ENCODE measurements at regions not wholly inside any gene's neighbourhood (a gene's known extent, or its start where the extent isn't known, plus 50 kb on each side); places are given as distances from the start of the nearest gene placed in this dataset.

DNA sequence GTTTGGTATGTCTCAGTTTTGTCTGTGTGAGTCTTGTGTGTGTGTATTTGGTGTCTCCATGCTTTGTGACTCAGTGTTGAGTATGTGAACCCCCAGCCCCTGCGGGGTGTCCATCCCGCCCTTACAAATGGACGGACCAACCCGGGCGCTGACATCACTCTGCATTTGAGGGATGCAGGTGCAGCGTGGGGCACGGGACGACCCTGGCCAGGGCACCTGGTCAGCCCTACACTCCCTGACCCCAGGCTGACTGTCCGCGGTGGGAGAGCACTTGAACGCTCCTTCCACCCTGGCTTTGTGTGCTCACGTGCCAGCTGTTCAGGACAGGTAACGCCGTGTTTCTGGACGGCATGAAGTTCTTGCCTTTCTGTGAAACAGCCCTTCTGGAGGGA lies 369.0 kb downstream of the BRD1 start:
- no peaks in the 10 kb centered on the region for H3K27me3 ChIP-seq (ENCODE audit: insufficient read depth, poor library complexity, severe bottlenecking)
- DNase-seq (ENCODE audit: low read depth in 1 of 2, low spot score in 1 of 2): no peak
- H3K27ac ChIP-seq (replicated peaks): no peak overlapping the region
- no peak overlapping the region for H3K4me3 ChIP-seq (replicated peaks; ENCODE audit: insufficient read depth, low read length)
- TF ChIP-seq SPI1 (IDR thresholded peaks at IDR 0.05; ENCODE audit: borderline replicate concordance, low read depth) (no peak), GABPA (IDR thresholded peaks at IDR 0.05; ENCODE audit: low read depth) (no peak), POLR2AphosphoS5 (IDR thresholded peaks at IDR 0.05; ENCODE audit: low read depth) (no peak)
- TF ChIP-seq, protein P1, sequence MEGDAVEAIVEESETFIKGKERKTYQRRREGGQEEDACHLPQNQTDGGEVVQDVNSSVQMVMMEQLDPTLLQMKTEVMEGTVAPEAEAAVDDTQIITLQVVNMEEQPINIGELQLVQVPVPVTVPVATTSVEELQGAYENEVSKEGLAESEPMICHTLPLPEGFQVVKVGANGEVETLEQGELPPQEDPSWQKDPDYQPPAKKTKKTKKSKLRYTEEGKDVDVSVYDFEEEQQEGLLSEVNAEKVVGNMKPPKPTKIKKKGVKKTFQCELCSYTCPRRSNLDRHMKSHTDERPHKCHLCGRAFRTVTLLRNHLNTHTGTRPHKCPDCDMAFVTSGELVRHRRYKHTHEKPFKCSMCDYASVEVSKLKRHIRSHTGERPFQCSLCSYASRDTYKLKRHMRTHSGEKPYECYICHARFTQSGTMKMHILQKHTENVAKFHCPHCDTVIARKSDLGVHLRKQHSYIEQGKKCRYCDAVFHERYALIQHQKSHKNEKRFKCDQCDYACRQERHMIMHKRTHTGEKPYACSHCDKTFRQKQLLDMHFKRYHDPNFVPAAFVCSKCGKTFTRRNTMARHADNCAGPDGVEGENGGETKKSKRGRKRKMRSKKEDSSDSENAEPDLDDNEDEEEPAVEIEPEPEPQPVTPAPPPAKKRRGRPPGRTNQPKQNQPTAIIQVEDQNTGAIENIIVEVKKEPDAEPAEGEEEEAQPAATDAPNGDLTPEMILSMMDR (IDR thresholded peaks at IDR 0.05; ENCODE audit: insufficient read depth, low read length): no peak
- TF ChIP-seq, protein P2, sequence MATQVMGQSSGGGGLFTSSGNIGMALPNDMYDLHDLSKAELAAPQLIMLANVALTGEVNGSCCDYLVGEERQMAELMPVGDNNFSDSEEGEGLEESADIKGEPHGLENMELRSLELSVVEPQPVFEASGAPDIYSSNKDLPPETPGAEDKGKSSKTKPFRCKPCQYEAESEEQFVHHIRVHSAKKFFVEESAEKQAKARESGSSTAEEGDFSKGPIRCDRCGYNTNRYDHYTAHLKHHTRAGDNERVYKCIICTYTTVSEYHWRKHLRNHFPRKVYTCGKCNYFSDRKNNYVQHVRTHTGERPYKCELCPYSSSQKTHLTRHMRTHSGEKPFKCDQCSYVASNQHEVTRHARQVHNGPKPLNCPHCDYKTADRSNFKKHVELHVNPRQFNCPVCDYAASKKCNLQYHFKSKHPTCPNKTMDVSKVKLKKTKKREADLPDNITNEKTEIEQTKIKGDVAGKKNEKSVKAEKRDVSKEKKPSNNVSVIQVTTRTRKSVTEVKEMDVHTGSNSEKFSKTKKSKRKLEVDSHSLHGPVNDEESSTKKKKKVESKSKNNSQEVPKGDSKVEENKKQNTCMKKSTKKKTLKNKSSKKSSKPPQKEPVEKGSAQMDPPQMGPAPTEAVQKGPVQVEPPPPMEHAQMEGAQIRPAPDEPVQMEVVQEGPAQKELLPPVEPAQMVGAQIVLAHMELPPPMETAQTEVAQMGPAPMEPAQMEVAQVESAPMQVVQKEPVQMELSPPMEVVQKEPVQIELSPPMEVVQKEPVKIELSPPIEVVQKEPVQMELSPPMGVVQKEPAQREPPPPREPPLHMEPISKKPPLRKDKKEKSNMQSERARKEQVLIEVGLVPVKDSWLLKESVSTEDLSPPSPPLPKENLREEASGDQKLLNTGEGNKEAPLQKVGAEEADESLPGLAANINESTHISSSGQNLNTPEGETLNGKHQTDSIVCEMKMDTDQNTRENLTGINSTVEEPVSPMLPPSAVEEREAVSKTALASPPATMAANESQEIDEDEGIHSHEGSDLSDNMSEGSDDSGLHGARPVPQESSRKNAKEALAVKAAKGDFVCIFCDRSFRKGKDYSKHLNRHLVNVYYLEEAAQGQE (IDR thresholded peaks at IDR 0.05; ENCODE audit: insufficient replicate concordance, low read depth): no peak

DNA sequence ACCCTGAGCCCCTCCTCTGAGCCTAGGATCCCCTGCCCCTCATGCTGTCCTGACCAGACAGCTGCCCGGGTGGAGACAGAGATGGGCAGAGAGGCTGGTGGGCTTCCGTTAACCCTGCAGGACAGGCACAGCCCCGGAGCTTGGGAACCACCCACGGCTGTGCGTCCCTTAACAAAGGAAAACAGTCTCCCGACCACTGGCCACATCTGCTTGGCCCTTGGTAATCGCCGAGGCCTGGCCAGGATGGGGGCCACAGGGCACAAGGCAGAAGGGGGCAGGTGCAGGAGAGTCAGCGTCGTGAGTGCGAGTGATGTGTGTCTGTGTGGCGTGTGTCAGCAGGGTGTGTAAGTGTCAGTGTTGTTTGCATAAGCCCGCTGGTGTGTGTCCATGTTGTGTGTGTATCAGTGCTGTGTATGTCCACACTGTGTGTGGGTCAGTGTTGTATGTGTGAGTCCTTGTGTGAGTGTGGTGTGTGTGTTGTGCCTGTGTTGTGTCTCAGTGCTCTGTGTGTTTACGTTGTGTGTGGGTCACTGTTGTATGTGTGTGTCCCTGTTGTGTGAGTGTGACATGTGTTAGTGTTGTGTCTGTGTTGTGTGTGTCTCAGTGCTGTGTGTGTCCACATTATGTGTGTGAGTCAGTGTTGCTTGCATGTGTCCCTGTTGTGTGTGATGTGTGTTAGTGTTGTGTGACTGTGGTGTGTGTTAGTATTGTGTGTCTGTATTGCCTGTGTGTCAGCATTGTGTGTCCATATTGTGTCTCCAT lies 369.5 kb downstream of the BRD1 start:
- Histone ChIP-seq H3K4me3 (replicated peaks; ENCODE audit: insufficient read depth, low read length) (no peak overlapping the region), H3K27me3 (ENCODE audit: insufficient read depth, poor library complexity, severe bottlenecking) (no peaks in the 10 kb centered on the region), H3K27ac (replicated peaks) (no peak overlapping the region)
- no peak for TF ChIP-seq GABPA (IDR thresholded peaks at IDR 0.05; ENCODE audit: low read depth)
- TF ChIP-seq, protein P1 (IDR thresholded peaks at IDR 0.05; ENCODE audit: insufficient read depth, low read length): no peak
- TF ChIP-seq POLR2AphosphoS5 (IDR thresholded peaks at IDR 0.05; ENCODE audit: low read depth): no peak
- TF ChIP-seq, protein P2 (IDR thresholded peaks at IDR 0.05; ENCODE audit: insufficient replicate concordance, low read depth): no peak
- no peak for TF ChIP-seq SPI1 (IDR thresholded peaks at IDR 0.05; ENCODE audit: borderline replicate concordance, low read depth)
- no peak for DNase-seq (ENCODE audit: low read depth in 1 of 2, low spot score in 1 of 2)

DNA sequence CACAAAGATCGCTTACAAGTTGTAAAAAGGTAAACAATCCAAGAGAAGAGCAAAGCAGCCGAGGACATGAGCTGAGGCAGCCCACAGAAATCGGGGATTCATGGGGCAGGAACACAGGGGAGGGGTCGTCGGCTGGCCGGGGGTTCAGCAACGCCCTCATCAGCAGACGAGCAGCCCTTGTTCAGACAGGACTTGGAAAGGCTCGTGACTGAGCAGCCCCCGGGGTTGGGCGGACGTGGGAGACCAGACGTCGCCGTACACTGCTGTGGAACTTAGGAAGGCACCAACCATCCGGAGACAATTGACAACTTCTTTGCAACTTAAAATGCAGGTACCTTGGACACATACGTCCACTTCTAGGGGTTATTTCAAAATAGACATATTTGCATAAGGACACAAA lies 370.5 kb downstream of the BRD1 start:
- no peak overlapping the region for H3K27ac ChIP-seq (replicated peaks)
- H3K27me3 ChIP-seq (ENCODE audit: insufficient read depth, poor library complexity, severe bottlenecking): no peaks in the 10 kb centered on the region
- no peak for DNase-seq (ENCODE audit: low read depth in 1 of 2, low spot score in 1 of 2)
- H3K4me3 ChIP-seq (replicated peaks; ENCODE audit: insufficient read depth, low read length): no peak overlapping the region
- no peak for TF ChIP-seq POLR2AphosphoS5 (IDR thresholded peaks at IDR 0.05; ENCODE audit: low read depth)
- no peak for TF ChIP-seq GABPA (IDR thresholded peaks at IDR 0.05; ENCODE audit: low read depth)
- TF ChIP-seq, protein P2 (IDR thresholded peaks at IDR 0.05; ENCODE audit: insufficient replicate concordance, low read depth): no peak
- no peak for TF ChIP-seq SPI1 (IDR thresholded peaks at IDR 0.05; ENCODE audit: borderline replicate concordance, low read depth)
- TF ChIP-seq, protein P1 (IDR thresholded peaks at IDR 0.05; ENCODE audit: insufficient read depth, low read length): no peak

All from HL-60 (cell line).